Nucleus accumbens (tissue), 56 donors: ENCODE measurements at regions not wholly inside any gene's neighbourhood (a gene's known extent, or its start where the extent isn't known, plus 50 kb on each side); places are given as distances from the start of the nearest gene placed in this dataset.
"Not testable (repeated sequence)": the region's sequence is repeated elsewhere in the genome, so short reads cannot be mapped to it uniquely, and the experiment has no call there.

Experiments
- DNase-seq, 56 donors: peaks; one replicate each; lab custom pipeline; 2025; lab: John Stamatoyannopoulos, UW

GRCh38 chr9:81047280-81047679, 642.1 kb downstream of the TLE1 start:
- no peak for DNase-seq

GRCh38 chr9:81045658-81046057, 643.7 kb downstream of the TLE1 start:
- DNase-seq: no peak

- no peak for DNase-seq
These were observed 651.5 kb downstream of the TLE1 start for GRCh38 chr9:81037889-81038288.

- no peak for DNase-seq
These were observed 653.7 kb downstream of the TLE1 start for GRCh38 chr9:81035601-81036000.

- no peak for DNase-seq
These were observed 654.2 kb downstream of the TLE1 start for GRCh38 chr9:81035171-81035570.

- no peak for DNase-seq
These were observed 656.5 kb downstream of the TLE1 start for GRCh38 chr9:81032831-81033230.

GRCh38 chr9:81032030-81032572, 657.2 kb downstream of the TLE1 start:
- DNase-seq: peak in 6 of 56 donors; percentile 2 to 20 (median 8)

- DNase-seq: no peak
These were observed 657.8 kb downstream of the TLE1 start for GRCh38 chr9:81031422-81032029.

- no peak for DNase-seq
These were observed 659.3 kb downstream of the TLE1 start for GRCh38 chr9:81030027-81030426.

GRCh38 chr9:81028504-81028903, 660.8 kb downstream of the TLE1 start:
- no peak for DNase-seq

- no peak for DNase-seq
These were observed 667.2 kb downstream of the TLE1 start for GRCh38 chr9:81022177-81022576.

GRCh38 chr9:81014945-81015344, 674.4 kb downstream of the TLE1 start:
- DNase-seq: not testable (repeated sequence)

- not testable (repeated sequence) for DNase-seq
These were observed 676.2 kb downstream of the TLE1 start for GRCh38 chr9:81013191-81013590.

- no peak for DNase-seq
These were observed 686.4 kb downstream of the TLE1 start for GRCh38 chr9:81002906-81003305.

GRCh38 chr9:81002242-81002641, 687.1 kb downstream of the TLE1 start:
- no peak for DNase-seq

GRCh38 chr9:80995759-80996158, 693.6 kb downstream of the TLE1 start:
- no peak for DNase-seq

- DNase-seq: no peak
These were observed 694.5 kb downstream of the TLE1 start for GRCh38 chr9:80994892-80995291.

- DNase-seq: not testable (repeated sequence)
These were observed 703.8 kb downstream of the TLE1 start for GRCh38 chr9:80985595-80985994.

GRCh38 chr9:80976403-80976802, 712.9 kb downstream of the TLE1 start:
- DNase-seq: no peak

- DNase-seq: not testable (repeated sequence)
These were observed 719.0 kb downstream of the TLE1 start for GRCh38 chr9:80970377-80970776.

- no peak for DNase-seq
These were observed 720.7 kb downstream of the TLE1 start for GRCh38 chr9:80968611-80969010.

- no peak for DNase-seq
These were observed 724.4 kb downstream of the TLE1 start for GRCh38 chr9:80964914-80965313.

- DNase-seq: no peak
These were observed 725.0 kb downstream of the TLE1 start for GRCh38 chr9:80964374-80964773.
